K562 (cell line): ENCODE measurements at regions not wholly inside any gene's neighbourhood (a gene's known extent, or its start where the extent isn't known, plus 50 kb on each side); places are given as distances from the start of the nearest gene placed in this dataset.

Experiments used
- CBFA2T2 ChIP-seq: fragments of 450-650 bp; conservative IDR thresholded peaks from 2 replicates; pipeline ENCODE4 v1.6.1; 2017; ENCODE audit warnings: mild to moderate bottlenecking
- ETV5 ChIP-seq: sonication (generic); formaldehyde crosslinking; IDR thresholded peaks from 2 replicates; pipeline ENCODE4 v1.4.0; 2020; ENCODE audit warnings: low read depth, mild to moderate bottlenecking, missing genetic modification reagents
- HDAC8 ChIP-seq: fragments of 450-650 bp; IDR thresholded peaks from 2 replicates; pipeline ENCODE4 v1.6.1; 2016; ENCODE audit warnings: mild to moderate bottlenecking, missing genetic modification characterization, moderate library complexity, missing compliant biosample characterization
- HIVEP1 ChIP-seq: fragments of 250-450 bp; sonication (Bioruptor Pico); IDR thresholded peaks from 2 replicates; pipeline ENCODE4 v1.4.0; 2020; ENCODE audit warnings: mild to moderate bottlenecking
- HNRNPUL1 ChIP-seq: fragments of 200-400 bp; formaldehyde crosslinking; IDR thresholded peaks from 2 replicates; pipeline ENCODE4 v1.6.1; 2017; ENCODE audit warnings: low read length
- MCM3 ChIP-seq: fragments of 450-650 bp; IDR thresholded peaks from 2 replicates; pipeline ENCODE4 v1.6.1; 2016
- MEIS2 ChIP-seq: fragments of 450-650 bp; IDR thresholded peaks from 2 replicates; pipeline ENCODE4 v1.6.1; 2014; ENCODE audit warnings: mild to moderate bottlenecking; ENCODE audit not compliant: partially characterized antibody
- MIER1 ChIP-seq: fragments of 450-650 bp; IDR thresholded peaks from 2 replicates; pipeline ENCODE4 v1.6.1; 2016; ENCODE audit warnings: antibody characterized with exemption, mild to moderate bottlenecking, low read depth
- NR3C1 ChIP-seq: sonication (generic); formaldehyde crosslinking; IDR thresholded peaks from 2 replicates; pipeline ENCODE4 v1.8.1; 2022; ENCODE audit warnings: missing genetic modification reagents
- PHF21A ChIP-seq: fragments of 450-650 bp; IDR thresholded peaks from 2 replicates; pipeline ENCODE4 v1.6.1; 2017; ENCODE audit warnings: low read depth, borderline replicate concordance
- SAFB ChIP-seq: fragments of 200-400 bp; formaldehyde crosslinking; IDR thresholded peaks from 2 replicates; pipeline ENCODE4 v1.6.1; 2017; ENCODE audit warnings: low read depth, low read length, borderline replicate concordance
- SMARCE1 ChIP-seq: fragments of 450-650 bp; IDR thresholded peaks from 2 replicates; pipeline ENCODE4 v1.7.1; 2016; ENCODE audit warnings: mild to moderate bottlenecking
- SMC3 ChIP-seq: conservative IDR thresholded peaks from 2 replicates; pipeline ENCODE4 v1.6.1; 2011; ENCODE audit warnings: low read depth, low read length, improper control_type of control experiment; ENCODE audit not compliant: insufficient read depth
- SRSF9 ChIP-seq: fragments of 200-400 bp; formaldehyde crosslinking; IDR thresholded peaks from 2 replicates; pipeline ENCODE4 v1.6.1; 2017; ENCODE audit warnings: low read depth, low read length, borderline replicate concordance
- TARDBP ChIP-seq: fragments of 450-650 bp; IDR thresholded peaks from 2 replicates; pipeline ENCODE4 v1.6.1; 2016
- YBX1 ChIP-seq: fragments of 450-650 bp; IDR thresholded peaks from 2 replicates; pipeline ENCODE4 v1.7.1; 2016; ENCODE audit warnings: mild to moderate bottlenecking
- ZBTB7A ChIP-seq: IDR thresholded peaks from 2 replicates; pipeline ENCODE4 v1.6.1; 2011; ENCODE audit warnings: low read depth, mild to moderate bottlenecking, low read length, moderate library complexity, borderline replicate concordance; ENCODE audit not compliant: control insufficient read depth
- ZNF175 ChIP-seq: fragments of 200-800 bp; sonication (Bioruptor generic); IDR thresholded peaks from 2 replicates; pipeline ENCODE4 v1.6.1; 2016; ENCODE audit warnings: low read depth, mild to moderate bottlenecking, missing genetic modification characterization, missing compliant biosample characterization
- ZNF354B ChIP-seq: fragments of 250-450 bp; sonication (Bioruptor Pico); IDR thresholded peaks from 2 replicates; pipeline ENCODE4 v1.4.0; 2020
- ZNF696 ChIP-seq: fragments of 250-450 bp; sonication (Bioruptor Pico); conservative IDR thresholded peaks from 2 replicates; pipeline ENCODE4 v1.4.0; 2020; ENCODE audit warnings: mild to moderate bottlenecking, moderate library complexity
- TF ChIP-seq, protein P1 (sequence below): fragments of 450-650 bp; IDR thresholded peaks from 2 replicates; pipeline ENCODE4 v1.6.1; 2016; ENCODE audit warnings: low read depth
- TF ChIP-seq, protein P2 (sequence below), 2 experiments: fragments of 450-650 bp; conservative IDR thresholded peaks; 2 replicates each; pipeline ENCODE4 v1.6.1; 2017; ENCODE audit warnings: mild to moderate bottlenecking in 2 of 2, moderate library complexity in 2 of 2

DNA sequence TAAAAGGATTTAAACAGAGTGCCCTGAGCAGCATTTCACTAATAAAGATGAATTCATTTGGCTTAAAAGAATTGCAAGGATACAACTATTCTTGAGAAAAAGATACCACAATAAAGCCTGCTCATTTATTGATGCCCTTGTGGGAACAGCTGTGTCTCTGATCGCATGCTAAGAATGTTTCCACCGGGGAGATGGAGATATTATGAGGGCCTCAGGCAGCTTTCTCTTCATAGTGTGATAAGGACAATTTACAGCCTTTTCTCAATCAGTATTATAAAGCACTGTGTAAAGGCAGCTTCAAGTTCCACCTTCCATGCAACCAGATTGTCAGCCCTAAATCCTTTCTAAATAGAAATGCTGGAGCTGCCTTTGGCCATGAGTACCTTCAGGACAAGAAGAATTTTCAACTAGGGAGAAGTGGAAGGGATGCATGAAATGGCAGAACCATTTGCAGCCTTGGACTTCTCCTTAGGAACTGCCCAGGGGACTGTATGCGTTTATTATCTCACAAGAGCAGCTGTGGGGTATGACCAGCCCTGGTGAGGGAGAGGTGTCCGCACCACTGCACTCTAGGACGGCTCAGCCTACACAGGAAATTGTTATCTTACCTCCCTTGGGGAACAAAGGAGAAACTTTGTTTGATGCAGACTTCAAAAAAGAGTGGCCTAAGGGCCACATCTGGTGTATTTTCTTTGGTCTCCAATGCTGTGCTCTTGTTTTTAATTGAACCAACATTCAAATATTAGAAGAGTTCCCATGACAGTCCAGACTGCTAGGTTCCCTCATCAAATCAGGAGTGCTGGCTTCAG lies 116.9 kb upstream of the PCGF5 start (continued):
- TF ChIP-seq ZNF696 (no peak), PHF21A (no peak), MCM3 (no peak), MEIS2 (peak; percentile 52), SRSF9 (no peak), YBX1 (no peak), CBFA2T2 (peak; percentile 79), SAFB (no peak), ZNF354B (no peak), ETV5 (CRISPR knock-in tag) (no peak), SMARCE1 (peak; percentile 83), HIVEP1 (CRISPR knock-in tag) (no peak), ZNF175 (CRISPR knock-in tag) (no peak), HNRNPUL1 (no peak), HDAC8 (tag) (no peak), SMC3 (no peak), ZBTB7A (no peak), NR3C1 (CRISPR knock-in tag) (no peak), MIER1 (no peak), TARDBP (no peak)
- TF ChIP-seq, protein P1, sequence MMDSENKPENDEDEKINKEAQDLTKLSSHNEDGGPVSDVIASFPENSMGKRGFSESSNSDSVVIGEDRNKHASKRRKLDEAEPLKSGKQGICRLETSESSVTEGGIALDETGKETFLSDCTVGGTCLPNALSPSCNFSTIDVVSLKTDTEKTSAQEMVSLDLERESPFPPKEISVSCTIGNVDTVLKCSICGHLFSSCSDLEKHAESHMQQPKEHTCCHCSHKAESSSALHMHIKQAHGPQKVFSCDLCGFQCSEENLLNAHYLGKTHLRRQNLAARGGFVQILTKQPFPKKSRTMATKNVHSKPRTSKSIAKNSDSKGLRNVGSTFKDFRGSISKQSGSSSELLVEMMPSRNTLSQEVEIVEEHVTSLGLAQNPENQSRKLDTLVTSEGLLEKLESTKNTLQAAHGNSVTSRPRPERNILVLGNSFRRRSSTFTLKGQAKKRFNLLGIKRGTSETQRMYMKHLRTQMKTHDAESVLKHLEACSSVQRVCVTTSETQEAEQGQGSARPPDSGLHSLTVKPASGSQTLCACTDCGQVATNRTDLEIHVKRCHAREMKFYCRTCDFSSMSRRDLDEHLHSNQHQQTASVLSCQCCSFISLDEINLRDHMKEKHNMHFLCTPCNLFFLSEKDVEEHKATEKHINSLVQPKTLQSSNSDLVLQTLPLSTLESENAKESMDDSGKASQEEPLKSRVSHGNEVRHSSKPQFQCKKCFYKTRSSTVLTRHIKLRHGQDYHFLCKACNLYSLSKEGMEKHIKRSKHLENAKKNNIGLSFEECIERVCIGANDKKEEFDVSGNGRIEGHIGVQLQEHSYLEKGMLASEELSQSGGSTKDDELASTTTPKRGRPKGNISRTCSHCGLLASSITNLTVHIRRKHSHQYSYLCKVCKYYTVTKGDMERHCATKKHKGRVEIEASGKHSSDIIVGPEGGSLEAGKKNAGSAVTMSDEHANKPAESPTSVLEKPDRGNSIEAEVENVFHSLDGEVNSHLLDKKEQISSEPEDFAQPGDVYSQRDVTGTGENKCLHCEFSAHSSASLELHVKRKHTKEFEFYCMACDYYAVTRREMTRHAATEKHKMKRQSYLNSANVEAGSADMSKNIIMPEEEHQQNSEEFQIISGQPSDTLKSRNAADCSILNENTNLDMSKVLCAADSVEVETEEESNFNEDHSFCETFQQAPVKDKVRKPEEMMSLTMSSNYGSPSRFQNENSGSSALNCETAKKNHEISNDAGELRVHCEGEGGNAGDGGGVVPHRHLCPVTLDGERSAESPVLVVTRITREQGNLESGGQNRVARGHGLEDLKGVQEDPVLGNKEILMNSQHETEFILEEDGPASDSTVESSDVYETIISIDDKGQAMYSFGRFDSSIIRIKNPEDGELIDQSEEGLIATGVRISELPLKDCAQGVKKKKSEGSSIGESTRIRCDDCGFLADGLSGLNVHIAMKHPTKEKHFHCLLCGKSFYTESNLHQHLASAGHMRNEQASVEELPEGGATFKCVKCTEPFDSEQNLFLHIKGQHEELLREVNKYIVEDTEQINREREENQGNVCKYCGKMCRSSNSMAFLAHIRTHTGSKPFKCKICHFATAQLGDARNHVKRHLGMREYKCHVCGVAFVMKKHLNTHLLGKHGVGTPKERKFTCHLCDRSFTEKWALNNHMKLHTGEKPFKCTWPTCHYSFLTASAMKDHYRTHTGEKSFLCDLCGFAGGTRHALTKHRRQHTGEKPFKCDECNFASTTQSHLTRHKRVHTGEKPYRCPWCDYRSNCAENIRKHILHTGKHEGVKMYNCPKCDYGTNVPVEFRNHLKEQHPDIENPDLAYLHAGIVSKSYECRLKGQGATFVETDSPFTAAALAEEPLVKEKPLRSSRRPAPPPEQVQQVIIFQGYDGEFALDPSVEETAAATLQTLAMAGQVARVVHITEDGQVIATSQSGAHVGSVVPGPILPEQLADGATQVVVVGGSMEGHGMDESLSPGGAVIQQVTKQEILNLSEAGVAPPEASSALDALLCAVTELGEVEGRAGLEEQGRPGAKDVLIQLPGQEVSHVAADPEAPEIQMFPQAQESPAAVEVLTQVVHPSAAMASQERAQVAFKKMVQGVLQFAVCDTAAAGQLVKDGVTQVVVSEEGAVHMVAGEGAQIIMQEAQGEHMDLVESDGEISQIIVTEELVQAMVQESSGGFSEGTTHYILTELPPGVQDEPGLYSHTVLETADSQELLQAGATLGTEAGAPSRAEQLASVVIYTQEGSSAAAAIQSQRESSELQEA, result no peak
- TF ChIP-seq, protein P2, sequence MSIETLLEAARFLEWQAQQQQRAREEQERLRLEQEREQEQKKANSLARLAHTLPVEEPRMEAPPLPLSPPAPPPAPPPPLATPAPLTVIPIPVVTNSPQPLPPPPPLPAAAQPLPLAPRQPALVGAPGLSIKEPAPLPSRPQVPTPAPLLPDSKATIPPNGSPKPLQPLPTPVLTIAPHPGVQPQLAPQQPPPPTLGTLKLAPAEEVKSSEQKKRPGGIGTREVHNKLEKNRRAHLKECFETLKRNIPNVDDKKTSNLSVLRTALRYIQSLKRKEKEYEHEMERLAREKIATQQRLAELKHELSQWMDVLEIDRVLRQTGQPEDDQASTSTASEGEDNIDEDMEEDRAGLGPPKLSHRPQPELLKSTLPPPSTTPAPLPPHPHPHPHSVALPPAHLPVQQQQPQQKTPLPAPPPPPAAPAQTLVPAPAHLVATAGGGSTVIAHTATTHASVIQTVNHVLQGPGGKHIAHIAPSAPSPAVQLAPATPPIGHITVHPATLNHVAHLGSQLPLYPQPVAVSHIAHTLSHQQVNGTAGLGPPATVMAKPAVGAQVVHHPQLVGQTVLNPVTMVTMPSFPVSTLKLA (conservative IDR thresholded peaks at IDR 0.05), result no peak
